ENCODE measurements at regions not wholly inside any gene's neighbourhood (a gene's known extent, or its start where the extent isn't known, plus 50 kb on each side); places are given as distances from the start of the nearest gene placed in this dataset.
"Not testable (repeated sequence)": the region's sequence is repeated elsewhere in the genome, so short reads cannot be mapped to it uniquely, and the experiment has no call there.

GRCh38 chr2:16053437-16054257 is 113.3 kb downstream of the MYCN start:
- DNase-seq (ENCODE audit: low read depth), result no peak
- TF ChIP-seq CTCF (IDR thresholded peaks at IDR 0.05; ENCODE audit: low read depth, low read length) (no peak), MAX (IDR thresholded peaks at IDR 0.05; ENCODE audit: low read depth, low read length) (no peak), POLR2A (IDR thresholded peaks at IDR 0.05; ENCODE audit: extremely low read depth, insufficient read length) (no peak), MYC (IDR thresholded peaks at IDR 0.05; ENCODE audit: low read depth, low read length) (no peak)
- H3K4me3 ChIP-seq (ENCODE audit: low read depth, low read length), result no peak overlapping the region

GRCh38 chr2:16052571-16053052 is 112.3 kb downstream of the MYCN start:
- DNase-seq (ENCODE audit: low read depth); H3K4me3 ChIP-seq (ENCODE audit: low read depth, low read length): not testable (repeated sequence)

GRCh38 chr2:16051841-16052564 is 111.7 kb downstream of the MYCN start:
- TF ChIP-seq MAX (IDR thresholded peaks at IDR 0.05; ENCODE audit: low read depth, low read length) (no peak), MYC (IDR thresholded peaks at IDR 0.05; ENCODE audit: low read depth, low read length) (no peak), CTCF (IDR thresholded peaks at IDR 0.05; ENCODE audit: low read depth, low read length) (no peak), POLR2A (IDR thresholded peaks at IDR 0.05; ENCODE audit: extremely low read depth, insufficient read length) (no peak)
- no peak for DNase-seq (ENCODE audit: low read depth)
- H3K4me3 ChIP-seq (ENCODE audit: low read depth, low read length), result no peak overlapping the region

- no peak overlapping the region for H3K4me3 ChIP-seq (ENCODE audit: low read depth, low read length)
- DNase-seq (ENCODE audit: low read depth), result no peak
- TF ChIP-seq CTCF (IDR thresholded peaks at IDR 0.05; ENCODE audit: low read depth, low read length) (no peak), MAX (IDR thresholded peaks at IDR 0.05; ENCODE audit: low read depth, low read length) (no peak), MYC (IDR thresholded peaks at IDR 0.05; ENCODE audit: low read depth, low read length) (no peak), POLR2A (IDR thresholded peaks at IDR 0.05; ENCODE audit: extremely low read depth, insufficient read length) (no peak)
Measured at GRCh38 chr2:16050908-16051489, 110.6 kb downstream of the MYCN start.

- TF ChIP-seq MYC (IDR thresholded peaks at IDR 0.05; ENCODE audit: low read depth, low read length) (no peak), MAX (IDR thresholded peaks at IDR 0.05; ENCODE audit: low read depth, low read length) (no peak), CTCF (IDR thresholded peaks at IDR 0.05; ENCODE audit: low read depth, low read length) (no peak), POLR2A (IDR thresholded peaks at IDR 0.05; ENCODE audit: extremely low read depth, insufficient read length) (no peak)
- DNase-seq (ENCODE audit: low read depth), result no peak
- no peak overlapping the region for H3K4me3 ChIP-seq (ENCODE audit: low read depth, low read length)
Measured at GRCh38 chr2:16050261-16050907, 110.0 kb downstream of the MYCN start.

All from NB4 (cell line).